ENCODE measurements at regions not wholly inside any gene's neighbourhood (a gene's known extent, or its start where the extent isn't known, plus 50 kb on each side); places are given as distances from the start of the nearest gene placed in this dataset.
"Not testable (repeated sequence)": the region's sequence is repeated elsewhere in the genome, so short reads cannot be mapped to it uniquely, and the experiment has no call there.

GRCh38 chr4:128620279-128620965 lies 189.1 kb upstream of the JADE1 start:
- not testable (repeated sequence) for ATAC-seq

GRCh38 chr4:128615197-128615596 lies 194.3 kb upstream of the JADE1 start:
- intact Hi-C loops (cut with DNase I), result no loop called here
- ATAC-seq, result no peak

More at GRCh38 chr4:128620279-128620965, 189.1 kb upstream of the JADE1 start:
- intact Hi-C loops (cut with DNase I); DNase-seq: not testable (repeated sequence)

GRCh38 chr4:128608006-128608405 lies 201.5 kb upstream of the JADE1 start:
- DNase-seq, result no peak
- no peak for ATAC-seq
- intact Hi-C loops (cut with DNase I), result no loop called here

More at GRCh38 chr4:128615197-128615596, 194.3 kb upstream of the JADE1 start:
- DNase-seq, result no peak

- intact Hi-C loops (cut with DNase I), result no loop called here
- ATAC-seq (peak; percentile 10 to 63), DNase-seq (no peak)
Observed at GRCh38 chr4:128606173-128606572, 203.3 kb upstream of the JADE1 start.

GRCh38 chr4:128604840-128605239 lies 204.7 kb upstream of the JADE1 start:
- peak in 1 of 2 donors; percentile 30 for ATAC-seq
- DNase-seq, result no peak
- intact Hi-C loops (cut with DNase I), result no loop called here

GRCh38 chr4:128604204-128604603 lies 205.3 kb upstream of the JADE1 start:
- intact Hi-C loops (cut with DNase I), result no loop called here
- no peak for ATAC-seq

GRCh38 chr4:128603081-128603480 lies 206.4 kb upstream of the JADE1 start:
- DNase-seq, result no peak
- ATAC-seq, result no peak
- intact Hi-C loops (cut with DNase I), result no loop called here

More at GRCh38 chr4:128604204-128604603, 205.3 kb upstream of the JADE1 start:
- DNase-seq, result no peak

GRCh38 chr4:128601991-128602695 lies 207.4 kb upstream of the JADE1 start:
- intact Hi-C loops (cut with DNase I), result no loop called here
- DNase-seq (peak; percentile 54), ATAC-seq (peak; percentile 42 to 52)

GRCh38 chr4:128600996-128601871 lies 208.3 kb upstream of the JADE1 start:
- intact Hi-C loops (cut with DNase I), result no loop called here
- ATAC-seq, result peak; percentile 67 to 87

GRCh38 chr4:128600410-128600809 lies 209.1 kb upstream of the JADE1 start:
- no peak for DNase-seq
- intact Hi-C loops (cut with DNase I), result no loop called here
- ATAC-seq, result peak; percentile 20 to 35

More at GRCh38 chr4:128600996-128601871, 208.3 kb upstream of the JADE1 start:
- peak; percentile 65 for DNase-seq

GRCh38 chr4:128597500-128597899 lies 212.0 kb upstream of the JADE1 start:
- intact Hi-C loops (cut with DNase I), result no loop called here
- DNase-seq, result no peak
- ATAC-seq, result no peak

- no peak for DNase-seq
- intact Hi-C loops (cut with DNase I), result no loop called here
- no peak for ATAC-seq
Observed at GRCh38 chr4:128596853-128597252, 212.6 kb upstream of the JADE1 start.

GRCh38 chr4:128596115-128596514 lies 213.4 kb upstream of the JADE1 start:
- DNase-seq (no peak), ATAC-seq (no peak)
- intact Hi-C loops (cut with DNase I), result no loop called here

- DNase-seq (no peak), ATAC-seq (no peak)
- intact Hi-C loops (cut with DNase I), result no loop called here
Observed at GRCh38 chr4:128591482-128591881, 218.0 kb upstream of the JADE1 start.

GRCh38 chr4:128590773-128591172 lies 218.7 kb upstream of the JADE1 start:
- ATAC-seq (peak; percentile 81 to 85), DNase-seq (no peak)
- intact Hi-C loops (cut with DNase I), result no loop called here

GRCh38 chr4:128590034-128590740 lies 219.3 kb upstream of the JADE1 start:
- no peak for DNase-seq
- intact Hi-C loops (cut with DNase I), result no loop called here
- peak; percentile 51 to 66 for ATAC-seq

GRCh38 chr4:128589384-128589965 lies 220.0 kb upstream of the JADE1 start:
- DNase-seq (no peak), ATAC-seq (no peak)
- intact Hi-C loops (cut with DNase I), result no loop called here

GRCh38 chr4:128587382-128587781 lies 222.1 kb upstream of the JADE1 start:
- intact Hi-C loops (cut with DNase I), result no loop called here
- ATAC-seq, result no peak
- DNase-seq, result no peak

All from left cardiac atrium (tissue), 4 donors.